ENCODE measurements at regions not wholly inside any gene's neighbourhood (a gene's known extent, or its start where the extent isn't known, plus 50 kb on each side); places are given as distances from the start of the nearest gene placed in this dataset.

GRCh38 chr5:133801431-133801830 lies 167.0 kb downstream of the C5orf15 start:
- no peak overlapping the region for H3T11ph ChIP-seq (ENCODE audit: low read length)
- H3K14ac ChIP-seq (ENCODE audit: insufficient read depth, low read length), result no peak overlapping the region
- H2BK120ac ChIP-seq (ENCODE audit: low read depth, low read length, poor library complexity, severe bottlenecking), result no peak overlapping the region
- H2BK5ac ChIP-seq (ENCODE audit: insufficient read length, low read length), result no peak overlapping the region
- no peaks in the 10 kb centered on the region for H3K27me3 ChIP-seq (ENCODE audit: insufficient read depth, low read length)
- peaks cover 0 to 2% (median 0%) of the 10 kb centered on the region in 3 experiments; a peak in 2 of 7 replicates for H3K36me3 Mint-ChIP-seq (ENCODE audit: insufficient read depth in 1 of 3, low read depth in 3 of 3)
- H3K4me2 ChIP-seq (ENCODE audit: insufficient read depth, insufficient read length, low read length), result no peak overlapping the region
- no peak overlapping the region for H4K8ac ChIP-seq (replicated peaks; ENCODE audit: insufficient read length, low read depth, low read length)
- H2BK12ac ChIP-seq (ENCODE audit: insufficient read length, low read depth, low read length), result no peak overlapping the region
- no peak for TF ChIP-seq CTCF (conservative IDR thresholded peaks at IDR 0.05)
- H3K27me3 Mint-ChIP-seq (ENCODE audit: low read depth), result peaks cover 5% of the 10 kb centered on the region
- H2BK20ac ChIP-seq (ENCODE audit: low read depth, low read length, poor library complexity, severe bottlenecking), result no peak overlapping the region
- no peak overlapping the region for H3K56ac ChIP-seq (ENCODE audit: insufficient read length, low read depth, low read length)
- H3K4me3 Mint-ChIP-seq, result no peak overlapping the region
- no peak overlapping the region for H2BK15ac ChIP-seq (ENCODE audit: low read depth, low read length)
- H3K4me1 ChIP-seq (ENCODE audit: insufficient read depth, low read length), result no peaks in the 10 kb centered on the region
- no peak overlapping the region for H2AFZ ChIP-seq (ENCODE audit: low read length)
- no peak overlapping the region for H3K18ac ChIP-seq (ENCODE audit: insufficient read length, low read depth, low read length)
- H4K20me1 ChIP-seq (ENCODE audit: control insufficient read depth, insufficient read depth, insufficient read length), result no peaks in the 10 kb centered on the region
- H3K9me3 ChIP-seq (ENCODE audit: control insufficient read depth, low read depth, low read length), result no peaks in the 10 kb centered on the region
- peaks cover 0 to 7% of the 10 kb centered on the region in 2 experiments; a peak in 2 of 4 replicates for H3K4me1 Mint-ChIP-seq
- no peaks in the 10 kb centered on the region for H3K23me2 ChIP-seq (ENCODE audit: insufficient read length, low read depth, low read length, poor library complexity, severe bottlenecking)
- H3K27ac ChIP-seq (ENCODE audit: insufficient read length, low read depth, low read length), result no peak overlapping the region
- H4K5ac ChIP-seq (ENCODE audit: insufficient read length, low read depth, low read length), result no peak overlapping the region
- no peaks in the 10 kb centered on the region for H3K79me2 ChIP-seq (ENCODE audit: insufficient read depth, low read length)
- no peak overlapping the region for H3K9ac ChIP-seq (ENCODE audit: extremely low read depth, insufficient read length, low read length)
- no peak overlapping the region for H2AK5ac ChIP-seq (ENCODE audit: insufficient read length, low read length)
- peaks cover 3 to 7% of the 10 kb centered on the region in 2 experiments; a peak in 3 of 5 replicates for H3K9me3 Mint-ChIP-seq
- no peak overlapping the region for H3K4ac ChIP-seq (ENCODE audit: low read depth, low read length)
- H4K91ac ChIP-seq (ENCODE audit: insufficient read length, low read depth, low read length), result no peak overlapping the region
- WGBS (ENCODE audit: extremely low coverage, insufficient read length, low lambda C conversion rate), result no CpG with 5 or more reads among the region's 7 CpGs
- no peak overlapping the region for H3K23ac ChIP-seq (ENCODE audit: insufficient read length, low read depth, low read length)
- DNase-seq, result no peak
- no peaks in the 10 kb centered on the region for H3K79me1 ChIP-seq (ENCODE audit: insufficient read depth, low read depth, low read length, poor library complexity, severe bottlenecking)
- no peak overlapping the region for H3K27ac Mint-ChIP-seq
